ENCODE measurements at regions not wholly inside any gene's neighbourhood (a gene's known extent, or its start where the extent isn't known, plus 50 kb on each side); places are given as distances from the start of the nearest gene placed in this dataset.

DNA sequence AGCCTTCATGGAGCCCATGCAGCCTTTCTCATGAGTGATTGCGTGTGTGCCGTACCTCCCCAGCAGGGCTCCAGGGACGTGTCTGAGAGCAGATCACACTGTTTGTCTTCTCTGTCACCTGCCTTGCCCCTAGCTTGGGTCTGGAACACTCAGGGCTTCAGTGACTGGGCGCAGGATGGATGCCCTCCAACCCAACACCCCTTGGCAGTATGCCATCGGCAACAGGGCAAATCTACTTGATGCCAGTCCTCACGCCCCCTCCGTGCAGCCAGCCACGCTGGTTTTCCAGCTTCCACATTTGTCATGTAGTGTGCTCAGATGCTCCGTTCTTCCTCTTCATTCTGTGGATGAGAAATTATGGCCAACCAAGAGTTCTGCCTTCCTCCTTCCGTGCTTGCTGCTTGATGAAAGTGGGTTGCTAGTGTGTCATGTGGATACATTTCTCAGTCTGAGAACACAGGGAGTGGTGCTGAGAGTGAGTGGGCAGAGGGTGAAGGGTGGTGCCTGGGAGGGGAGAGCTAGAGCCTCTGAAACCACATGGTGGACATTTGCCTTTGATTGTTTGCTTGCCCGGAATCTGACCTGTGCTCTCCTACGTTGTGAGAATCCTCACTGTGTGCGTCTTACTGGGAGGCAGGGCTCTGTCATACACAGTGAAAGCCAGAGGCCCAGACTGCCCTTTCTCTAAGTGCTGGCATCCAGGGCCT lies 97.2 kb downstream of the FAM43A start:
- no peaks in the 10 kb centered on the region for H3K36me3 Mint-ChIP-seq
- no peaks in the 10 kb centered on the region for H3K9me3 Mint-ChIP-seq
- H3K27ac Mint-ChIP-seq: no peak overlapping the region
- H3K27me3 Mint-ChIP-seq: no peaks in the 10 kb centered on the region
- H3K4me1 Mint-ChIP-seq: no peaks in the 10 kb centered on the region
- no peak overlapping the region for H3K4me3 Mint-ChIP-seq

DNA sequence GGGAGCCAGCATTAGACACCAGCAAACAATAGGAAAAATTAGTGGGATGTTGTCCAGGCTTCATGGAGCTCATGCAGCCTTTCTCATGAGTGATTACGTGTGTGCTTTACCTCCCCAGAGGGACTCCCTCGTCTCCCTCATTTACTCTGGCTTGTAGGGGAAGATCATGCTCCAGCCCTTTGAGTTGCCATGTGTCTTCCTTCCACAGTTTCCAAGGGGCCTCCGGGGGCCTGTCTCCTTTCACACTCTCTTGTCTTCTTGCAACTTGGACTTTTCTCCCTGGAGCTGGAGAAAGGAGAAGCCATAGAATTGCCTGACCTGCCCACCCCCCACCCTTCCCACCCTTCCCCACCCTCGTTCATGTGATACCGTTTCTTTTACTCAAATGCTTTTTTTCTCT lies 98.7 kb downstream of the FAM43A start:
- Mint-ChIP-seq H3K4me1 (no peaks in the 10 kb centered on the region), H3K4me3 (no peak overlapping the region), H3K27ac (no peak overlapping the region), H3K27me3 (no peaks in the 10 kb centered on the region), H3K9me3 (no peaks in the 10 kb centered on the region), H3K36me3 (no peaks in the 10 kb centered on the region)

DNA sequence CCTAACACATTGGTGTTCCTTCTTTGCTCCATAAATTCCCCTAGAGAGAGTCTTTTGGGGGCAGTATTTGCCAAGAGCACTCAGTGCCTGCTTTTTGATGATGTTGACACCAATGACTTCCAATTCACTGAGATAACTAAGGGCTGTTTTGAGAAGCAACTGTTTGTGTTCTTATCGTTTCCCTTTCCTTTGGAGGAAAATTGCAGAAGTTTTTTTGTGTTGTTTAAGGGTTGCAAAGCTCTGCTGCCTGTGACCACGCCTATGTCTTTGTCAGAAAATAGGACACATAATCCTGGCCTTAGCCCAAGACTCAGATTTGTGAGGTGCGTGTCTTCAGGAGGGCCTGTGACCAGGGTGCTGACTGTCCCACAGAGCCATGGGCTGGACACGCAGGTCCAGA lies 99.6 kb downstream of the FAM43A start:
- no peak overlapping the region for H3K4me3 Mint-ChIP-seq
- no peaks in the 10 kb centered on the region for H3K36me3 Mint-ChIP-seq
- H3K4me1 Mint-ChIP-seq: no peaks in the 10 kb centered on the region
- no peaks in the 10 kb centered on the region for H3K27me3 Mint-ChIP-seq
- H3K27ac Mint-ChIP-seq: no peak overlapping the region
- no peaks in the 10 kb centered on the region for H3K9me3 Mint-ChIP-seq

DNA sequence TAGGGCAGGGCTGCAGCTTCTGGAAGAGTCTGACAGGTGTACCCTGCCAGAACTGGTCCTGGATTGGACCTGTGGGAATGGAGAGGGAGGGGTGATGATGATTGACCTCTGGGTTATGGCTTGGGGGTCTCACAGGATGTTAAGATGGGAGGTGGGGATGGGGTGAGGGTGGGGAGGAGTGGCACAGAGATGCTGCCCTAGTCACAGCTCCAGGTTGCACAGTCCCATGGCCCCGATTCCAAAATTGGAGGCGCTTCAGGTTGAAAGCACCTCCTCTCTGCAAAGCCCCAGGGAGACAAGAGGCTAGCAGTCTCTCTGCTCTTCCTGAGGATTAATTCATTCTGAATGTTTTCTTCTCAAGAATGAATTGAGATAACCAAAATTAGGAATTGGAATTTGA lies 101.4 kb downstream of the FAM43A start:
- Mint-ChIP-seq H3K4me1 (no peaks in the 10 kb centered on the region), H3K9me3 (no peaks in the 10 kb centered on the region)

DNA sequence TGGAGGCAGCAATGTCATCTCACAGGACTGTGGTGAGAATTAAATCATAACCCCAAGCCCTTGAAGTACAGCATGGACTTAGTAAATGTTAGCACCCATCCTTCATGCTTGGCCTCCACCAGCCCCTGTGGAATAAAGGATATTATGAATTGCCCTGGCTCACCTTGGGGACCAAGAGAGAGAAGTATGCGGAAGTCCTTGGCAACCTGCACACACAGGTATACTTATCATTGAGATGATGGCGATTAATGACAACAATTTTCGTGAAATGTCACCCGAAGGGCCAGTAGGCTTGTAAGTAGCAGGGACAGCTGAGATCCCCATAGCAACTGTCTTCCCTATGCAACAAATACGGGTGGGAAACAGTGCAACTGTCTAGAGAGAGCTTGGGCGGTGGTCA lies 102.0 kb downstream of the FAM43A start:
- Mint-ChIP-seq H3K27me3 (no peaks in the 10 kb centered on the region), H3K27ac (no peak overlapping the region), H3K9me3 (no peaks in the 10 kb centered on the region), H3K36me3 (no peaks in the 10 kb centered on the region), H3K4me3 (no peak overlapping the region), H3K4me1 (no peaks in the 10 kb centered on the region)

More for the DNA sequence above, 101.4 kb downstream of the FAM43A start:
- Mint-ChIP-seq H3K4me3 (no peak overlapping the region), H3K36me3 (no peaks in the 10 kb centered on the region), H3K27ac (no peak overlapping the region), H3K27me3 (no peaks in the 10 kb centered on the region)

- Mint-ChIP-seq H3K27me3 (no peaks in the 10 kb centered on the region), H3K27ac (no peak overlapping the region), H3K9me3 (peaks cover 10% of the 10 kb centered on the region), H3K36me3 (peaks cover 6% of the 10 kb centered on the region), H3K4me1 (peaks cover 5% of the 10 kb centered on the region), H3K4me3 (no peak overlapping the region)
Measured at GRCh38 chr3:194792368-194792767, 106.7 kb downstream of the FAM43A start.

- Mint-ChIP-seq H3K27ac (no peak overlapping the region), H3K9me3 (peaks cover 10% of the 10 kb centered on the region), H3K27me3 (no peaks in the 10 kb centered on the region), H3K36me3 (peaks cover 6% of the 10 kb centered on the region), H3K4me1 (peaks cover 5% of the 10 kb centered on the region), H3K4me3 (no peak overlapping the region)
Measured at GRCh38 chr3:194797555-194798250, 112.0 kb downstream of the FAM43A start.

- Mint-ChIP-seq H3K4me1 (peaks cover 5% of the 10 kb centered on the region), H3K9me3 (peaks cover 10% of the 10 kb centered on the region), H3K27ac (no peak overlapping the region)
Measured at GRCh38 chr3:194798486-194798885, 112.8 kb downstream of the FAM43A start.

GRCh38 chr3:194800002-194800401 lies 114.3 kb downstream of the FAM43A start:
- peaks cover 6% of the 10 kb centered on the region for H3K36me3 Mint-ChIP-seq
- no peak overlapping the region for H3K27ac Mint-ChIP-seq
- H3K4me3 Mint-ChIP-seq: no peak overlapping the region
- H3K27me3 Mint-ChIP-seq: peaks cover under 1% of the 10 kb centered on the region
- peaks cover 10% of the 10 kb centered on the region for H3K9me3 Mint-ChIP-seq
- peaks cover 5% of the 10 kb centered on the region for H3K4me1 Mint-ChIP-seq

More at GRCh38 chr3:194798486-194798885, 112.8 kb downstream of the FAM43A start:
- no peaks in the 10 kb centered on the region for H3K27me3 Mint-ChIP-seq
- H3K36me3 Mint-ChIP-seq: peaks cover 6% of the 10 kb centered on the region
- H3K4me3 Mint-ChIP-seq: no peak overlapping the region

DNA sequence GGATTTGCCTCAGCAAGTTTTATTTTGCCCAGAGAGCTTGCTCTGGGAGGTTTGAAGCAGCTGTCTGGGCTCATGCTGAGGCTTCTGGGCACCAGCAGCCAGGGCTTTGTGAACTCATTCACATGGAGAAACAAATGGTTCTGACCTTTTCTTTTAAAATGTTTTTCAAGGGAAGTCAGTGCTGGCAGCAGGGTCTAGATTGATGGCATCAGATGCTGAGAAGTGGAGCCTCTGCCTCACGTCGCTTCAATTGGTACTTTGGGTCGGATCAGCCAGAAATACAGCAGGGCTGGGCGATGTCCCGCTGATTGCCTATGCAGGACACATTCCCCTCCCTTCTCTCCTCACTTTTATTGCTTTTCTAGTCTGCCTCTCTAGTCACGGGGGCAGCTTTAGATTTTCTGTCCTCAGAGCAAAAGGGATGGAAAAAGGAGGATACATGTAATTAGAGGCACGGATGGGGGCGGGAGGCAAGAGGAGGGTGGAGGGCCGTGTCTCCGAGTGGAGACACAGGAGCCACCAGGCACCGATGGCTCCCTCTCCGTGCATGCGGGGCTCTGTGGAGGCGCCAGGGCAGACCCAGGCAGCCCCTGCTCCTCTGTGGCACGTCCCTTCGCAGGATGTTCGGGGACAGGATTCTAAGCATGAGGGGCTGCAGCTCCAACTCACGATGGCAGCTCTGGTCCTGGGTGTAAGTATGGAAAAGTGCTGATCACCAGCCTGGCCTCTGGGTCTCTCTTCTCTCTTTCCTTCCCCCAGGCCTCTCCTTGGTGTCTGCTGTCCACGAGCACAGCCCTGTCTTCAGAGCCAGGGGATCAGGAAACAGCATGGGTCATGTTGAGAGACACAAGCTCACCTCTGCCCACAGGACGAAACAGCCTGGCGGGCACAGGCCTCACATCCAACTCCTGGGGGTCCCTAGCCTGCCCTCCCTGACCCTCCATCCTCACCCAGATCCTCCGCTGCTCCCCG lies 116.1 kb downstream of the FAM43A start:
- Mint-ChIP-seq H3K36me3 (no peaks in the 10 kb centered on the region), H3K4me3 (no peak overlapping the region), H3K27me3 (peaks cover 2% of the 10 kb centered on the region), H3K9me3 (peaks cover under 1% of the 10 kb centered on the region), H3K4me1 (no peaks in the 10 kb centered on the region), H3K27ac (no peak overlapping the region)

GRCh38 chr3:194804796-194805195 lies 119.1 kb downstream of the FAM43A start:
- H3K27ac Mint-ChIP-seq: no peak overlapping the region
- H3K36me3 Mint-ChIP-seq: no peaks in the 10 kb centered on the region
- no peaks in the 10 kb centered on the region for H3K9me3 Mint-ChIP-seq
- no peak overlapping the region for H3K4me3 Mint-ChIP-seq
- peaks cover 2% of the 10 kb centered on the region for H3K27me3 Mint-ChIP-seq
- no peaks in the 10 kb centered on the region for H3K4me1 Mint-ChIP-seq

GRCh38 chr3:194805546-194805945 lies 119.9 kb downstream of the FAM43A start:
- Mint-ChIP-seq H3K36me3 (no peaks in the 10 kb centered on the region), H3K4me3 (no peak overlapping the region), H3K27me3 (peaks cover 2% of the 10 kb centered on the region), H3K4me1 (no peaks in the 10 kb centered on the region), H3K27ac (no peak overlapping the region), H3K9me3 (no peaks in the 10 kb centered on the region)

DNA sequence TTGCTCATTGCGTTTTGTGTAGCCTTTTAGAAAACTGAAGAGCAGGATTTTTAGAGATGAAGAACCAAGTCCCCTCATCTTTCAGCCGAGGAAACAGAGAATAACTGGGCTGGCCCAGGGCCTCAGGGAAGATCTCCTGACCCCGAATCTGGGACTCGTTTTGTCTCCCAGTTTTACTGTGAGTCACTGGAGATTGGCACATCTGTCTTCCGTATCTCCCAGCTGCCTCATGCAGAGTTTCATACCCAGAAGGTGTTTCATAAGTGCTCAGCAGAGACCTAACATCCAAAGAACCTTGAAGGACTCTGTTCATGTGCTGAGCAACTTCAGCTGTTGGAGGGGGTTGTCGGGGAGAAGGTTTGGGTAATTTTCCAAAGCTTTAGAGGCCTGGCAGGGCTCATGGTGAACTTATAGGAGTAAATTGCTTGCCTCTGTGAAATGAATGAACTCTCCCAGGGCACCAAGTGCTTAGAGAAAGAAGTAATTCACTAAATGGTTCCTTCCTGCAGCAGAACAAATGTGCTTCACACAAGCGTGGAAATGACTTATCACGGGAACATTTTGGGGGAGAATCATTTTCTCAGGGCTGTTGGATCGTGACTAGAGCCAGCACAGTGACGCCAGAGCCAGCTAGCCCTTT lies 121.4 kb downstream of the FAM43A start:
- no peaks in the 10 kb centered on the region for H3K4me1 Mint-ChIP-seq
- peaks cover 2% of the 10 kb centered on the region for H3K27me3 Mint-ChIP-seq
- H3K9me3 Mint-ChIP-seq: no peaks in the 10 kb centered on the region
- no peaks in the 10 kb centered on the region for H3K36me3 Mint-ChIP-seq
- no peak overlapping the region for H3K27ac Mint-ChIP-seq
- H3K4me3 Mint-ChIP-seq: no peak overlapping the region

DNA sequence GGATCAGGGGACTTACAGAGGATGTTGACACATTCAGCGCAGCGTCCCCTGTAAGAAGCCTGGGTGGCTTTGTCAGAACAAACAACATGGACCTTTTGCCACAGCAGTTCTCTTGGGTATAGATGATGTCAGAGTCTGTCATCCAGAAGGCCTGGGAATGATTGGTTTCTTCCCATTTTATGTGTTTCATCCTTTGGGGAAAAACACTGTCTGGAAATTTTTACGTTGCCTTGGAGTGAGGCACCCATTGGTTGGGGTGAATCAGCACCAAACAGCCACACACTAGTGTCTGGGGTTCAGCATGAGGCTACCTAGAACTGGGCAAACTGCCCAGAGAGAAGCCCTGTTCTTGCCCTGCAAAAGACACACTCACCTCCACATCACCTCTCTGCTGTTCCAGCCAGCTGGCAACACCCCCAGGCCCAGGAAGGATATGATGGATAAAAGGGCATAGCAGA lies 123.0 kb downstream of the FAM43A start:
- Mint-ChIP-seq H3K27ac (no peak overlapping the region), H3K27me3 (peaks cover 2% of the 10 kb centered on the region), H3K36me3 (no peaks in the 10 kb centered on the region), H3K4me3 (no peak overlapping the region), H3K9me3 (no peaks in the 10 kb centered on the region), H3K4me1 (no peaks in the 10 kb centered on the region)

GRCh38 chr3:194809382-194809781 lies 123.7 kb downstream of the FAM43A start:
- no peaks in the 10 kb centered on the region for H3K4me1 Mint-ChIP-seq
- H3K4me3 Mint-ChIP-seq: no peak overlapping the region
- H3K9me3 Mint-ChIP-seq: no peaks in the 10 kb centered on the region
- H3K27ac Mint-ChIP-seq: no peak overlapping the region
- H3K36me3 Mint-ChIP-seq: no peaks in the 10 kb centered on the region
- H3K27me3 Mint-ChIP-seq: peaks cover 2% of the 10 kb centered on the region
